ENCODE measurements at regions not wholly inside any gene's neighbourhood (a gene's known extent, or its start where the extent isn't known, plus 50 kb on each side); places are given as distances from the start of the nearest gene placed in this dataset.

- no peaks in the 10 kb centered on the region for H3K27me3 ChIP-seq (ENCODE audit: insufficient read depth, poor library complexity, severe bottlenecking)
- TF ChIP-seq CTCF (IDR thresholded peaks at IDR 0.05; ENCODE audit: poor library complexity, severe bottlenecking): no peak
- no peak for ATAC-seq (ENCODE audit: low read depth)
- no peak for DNase-seq (ENCODE audit: low spot score)
- H3K27ac ChIP-seq (ENCODE audit: poor library complexity, severe bottlenecking): no peak overlapping the region
- peaks cover 16% of the 10 kb centered on the region for H3K4me1 ChIP-seq (ENCODE audit: insufficient read depth, poor library complexity, severe bottlenecking)
- H3K9me3 ChIP-seq (ENCODE audit: severe bottlenecking): no peaks in the 10 kb centered on the region
- no peak overlapping the region for H3K4me3 ChIP-seq (ENCODE audit: severe bottlenecking)
- H3K36me3 ChIP-seq (ENCODE audit: low read depth): no peaks in the 10 kb centered on the region
These were observed 180.0 kb upstream of the INHBA start for GRCh38 chr7:41882745-41883420.

GRCh38 chr7:41882256-41882655 lies 179.4 kb upstream of the INHBA start:
- Histone ChIP-seq H3K36me3 (ENCODE audit: low read depth) (no peaks in the 10 kb centered on the region), H3K27me3 (ENCODE audit: insufficient read depth, poor library complexity, severe bottlenecking) (no peaks in the 10 kb centered on the region), H3K4me3 (ENCODE audit: severe bottlenecking) (no peak overlapping the region), H3K4me1 (ENCODE audit: insufficient read depth, poor library complexity, severe bottlenecking) (peaks cover 16% of the 10 kb centered on the region), H3K27ac (ENCODE audit: poor library complexity, severe bottlenecking) (no peak overlapping the region), H3K9me3 (ENCODE audit: severe bottlenecking) (no peaks in the 10 kb centered on the region)
- ATAC-seq (ENCODE audit: low read depth) (no peak), DNase-seq (ENCODE audit: low spot score) (no peak)
- TF ChIP-seq CTCF (IDR thresholded peaks at IDR 0.05; ENCODE audit: poor library complexity, severe bottlenecking): no peak

- no peaks in the 10 kb centered on the region for H3K36me3 ChIP-seq (ENCODE audit: low read depth)
- H3K27ac ChIP-seq (ENCODE audit: poor library complexity, severe bottlenecking): no peak overlapping the region
- H3K9me3 ChIP-seq (ENCODE audit: severe bottlenecking): no peaks in the 10 kb centered on the region
- TF ChIP-seq CTCF (IDR thresholded peaks at IDR 0.05; ENCODE audit: poor library complexity, severe bottlenecking): no peak
- H3K4me3 ChIP-seq (ENCODE audit: severe bottlenecking): no peak overlapping the region
- H3K4me1 ChIP-seq (ENCODE audit: insufficient read depth, poor library complexity, severe bottlenecking): peaks cover 12% of the 10 kb centered on the region
- no peak for DNase-seq (ENCODE audit: low spot score)
- ATAC-seq (ENCODE audit: low read depth): no peak
- H3K27me3 ChIP-seq (ENCODE audit: insufficient read depth, poor library complexity, severe bottlenecking): no peaks in the 10 kb centered on the region
These were observed 178.6 kb upstream of the INHBA start for GRCh38 chr7:41881331-41882130.

GRCh38 chr7:41880107-41880506 lies 177.2 kb upstream of the INHBA start:
- no peak overlapping the region for H3K27ac ChIP-seq (ENCODE audit: poor library complexity, severe bottlenecking)
- DNase-seq (ENCODE audit: low spot score) (no peak), ATAC-seq (ENCODE audit: low read depth) (no peak)
- H3K4me1 ChIP-seq (ENCODE audit: insufficient read depth, poor library complexity, severe bottlenecking): peaks cover 4% of the 10 kb centered on the region
- no peak overlapping the region for H3K4me3 ChIP-seq (ENCODE audit: severe bottlenecking)
- no peaks in the 10 kb centered on the region for H3K9me3 ChIP-seq (ENCODE audit: severe bottlenecking)
- H3K27me3 ChIP-seq (ENCODE audit: insufficient read depth, poor library complexity, severe bottlenecking): no peaks in the 10 kb centered on the region
- no peak for TF ChIP-seq CTCF (IDR thresholded peaks at IDR 0.05; ENCODE audit: poor library complexity, severe bottlenecking)
- H3K36me3 ChIP-seq (ENCODE audit: low read depth): no peaks in the 10 kb centered on the region

GRCh38 chr7:41879403-41879802 lies 176.5 kb upstream of the INHBA start:
- no peak for ATAC-seq (ENCODE audit: low read depth)
- Histone ChIP-seq H3K4me3 (ENCODE audit: severe bottlenecking) (no peak overlapping the region), H3K27ac (ENCODE audit: poor library complexity, severe bottlenecking) (no peak overlapping the region), H3K36me3 (ENCODE audit: low read depth) (no peaks in the 10 kb centered on the region), H3K9me3 (ENCODE audit: severe bottlenecking) (no peaks in the 10 kb centered on the region), H3K4me1 (ENCODE audit: insufficient read depth, poor library complexity, severe bottlenecking) (no peaks in the 10 kb centered on the region), H3K27me3 (ENCODE audit: insufficient read depth, poor library complexity, severe bottlenecking) (no peaks in the 10 kb centered on the region)
- no peak for TF ChIP-seq CTCF (IDR thresholded peaks at IDR 0.05; ENCODE audit: poor library complexity, severe bottlenecking)
- no peak for DNase-seq (ENCODE audit: low spot score)
